ENCODE measurements at regions not wholly inside any gene's neighbourhood (a gene's known extent, or its start where the extent isn't known, plus 50 kb on each side); places are given as distances from the start of the nearest gene placed in this dataset.
"Not testable (repeated sequence)": the region's sequence is repeated elsewhere in the genome, so short reads cannot be mapped to it uniquely, and the experiment has no call there.

DNA sequence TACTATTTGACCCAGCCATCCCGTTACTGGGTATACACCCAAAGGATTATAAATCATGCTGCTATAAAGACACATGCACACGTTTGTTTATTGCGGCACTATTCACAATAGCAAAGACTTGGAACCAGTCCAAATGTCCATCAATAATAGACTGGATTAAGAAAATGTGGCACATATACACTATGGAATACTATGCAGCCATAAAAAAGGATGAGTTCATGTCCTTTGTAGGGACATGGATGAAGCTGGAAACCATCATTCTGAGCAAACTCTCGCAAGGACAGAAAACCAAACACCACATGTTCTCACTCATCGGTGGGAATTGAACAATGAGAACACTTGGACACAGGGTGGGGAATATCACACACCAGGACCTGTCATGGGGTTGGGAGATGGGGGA lies 56.7 kb upstream of the SELENOP start:
- H3K4me3 ChIP-seq (ENCODE audit: low read depth, low read length), result not testable (repeated sequence)

DNA sequence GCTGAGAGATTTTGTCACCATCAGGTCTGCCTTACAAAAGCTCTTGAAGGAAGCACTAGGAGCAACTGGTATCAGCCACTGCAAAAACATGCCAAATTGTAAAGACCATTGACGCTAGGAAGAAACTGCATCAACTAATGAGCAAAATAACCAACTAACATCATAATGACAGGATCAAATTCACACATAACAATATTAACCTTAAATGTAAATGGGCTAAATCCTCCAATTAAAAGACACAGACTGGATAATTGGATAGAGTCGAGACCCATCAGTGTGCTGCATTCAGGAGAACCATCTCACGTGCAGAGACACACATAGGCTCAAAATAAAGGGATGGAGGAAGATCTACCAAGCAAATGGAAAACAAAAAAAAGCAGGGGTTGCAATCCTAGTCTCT lies 53.1 kb upstream of the SELENOP start:
- H3K4me3 ChIP-seq (ENCODE audit: low read depth, low read length), result not testable (repeated sequence)

Measured in iPS-11a (cell line).